KOPT-K1 (cell line): ENCODE measurements at regions not wholly inside any gene's neighbourhood (a gene's known extent, or its start where the extent isn't known, plus 50 kb on each side); places are given as distances from the start of the nearest gene placed in this dataset.
"Not testable (repeated sequence)": the region's sequence is repeated elsewhere in the genome, so short reads cannot be mapped to it uniquely, and the experiment has no call there.

Experiments
- H3K27ac ChIP-seq: fragments of 200-600 bp; sonication (generic); 2 replicates; pipeline ENCODE4 v1.5.1; 2016; ENCODE audit warnings: antibody characterized with exemption, mild to moderate bottlenecking, low read depth, low read length; ENCODE audit not compliant: poor library complexity, severe bottlenecking
- H3K36me3 ChIP-seq: fragments of 200-600 bp; sonication (generic); 2 replicates; pipeline ENCODE4 v1.5.1; 2017; ENCODE audit warnings: antibody characterized with exemption, mild to moderate bottlenecking, low read length, moderate library complexity; ENCODE audit not compliant: insufficient read depth
- H3K9me3 ChIP-seq: fragments of 200-600 bp; sonication (generic); 2 replicates; pipeline ENCODE4 v1.5.1; 2017; ENCODE audit warnings: antibody characterized with exemption, low read length, mild to moderate bottlenecking; ENCODE audit not compliant: insufficient read depth, poor library complexity, severe bottlenecking

DNA sequence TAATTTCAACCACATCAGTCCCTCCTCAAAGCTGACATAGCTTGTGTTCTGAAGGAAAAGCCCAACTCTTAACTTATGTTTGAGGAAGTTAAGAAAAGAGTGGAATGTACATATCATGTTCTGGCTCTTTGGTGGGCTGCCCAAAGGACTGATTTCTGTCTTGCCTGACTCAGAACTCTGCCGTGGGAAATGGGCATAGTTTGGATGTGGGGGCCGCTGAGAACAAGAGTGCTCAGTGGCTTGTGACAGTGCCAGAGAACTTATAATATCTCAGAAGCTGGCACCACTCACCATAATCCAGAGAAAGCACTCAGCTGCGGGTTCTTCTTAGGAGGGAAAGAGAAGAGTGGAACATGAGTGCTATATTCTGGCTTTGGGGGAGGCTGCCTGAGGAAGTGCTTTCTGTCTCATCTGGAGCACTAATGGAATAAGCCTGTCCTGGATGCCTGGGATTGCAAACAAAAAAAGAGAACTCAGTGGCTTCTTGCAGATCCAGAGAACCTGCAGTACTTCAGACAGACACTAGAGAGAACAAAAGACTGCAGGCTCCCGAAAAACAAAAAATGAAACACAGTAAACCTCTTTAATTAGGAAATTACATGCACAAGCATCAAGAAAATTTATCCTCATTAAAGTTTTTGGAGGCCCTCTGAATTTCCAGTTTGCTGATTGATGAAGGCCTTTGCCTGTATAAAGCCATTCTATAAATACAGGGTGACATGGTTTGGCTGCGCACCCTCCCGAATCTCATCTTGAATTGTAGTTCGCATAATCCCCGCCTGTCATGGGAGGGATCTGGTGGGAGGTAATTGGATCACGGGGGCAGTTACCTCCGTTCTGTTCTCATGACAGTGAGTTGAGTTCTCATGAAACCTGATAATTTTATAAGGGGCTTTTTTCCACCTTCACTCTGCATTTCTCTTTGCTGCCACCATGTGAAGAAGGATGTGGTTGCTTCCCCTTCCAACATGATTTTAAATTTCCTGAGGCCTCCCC is 207.0 kb downstream of the DMAC1 start:
- Histone ChIP-seq H3K9me3 (no peaks in the 10 kb centered on the region), H3K27ac (no peak overlapping the region), H3K36me3 (no peaks in the 10 kb centered on the region)

DNA sequence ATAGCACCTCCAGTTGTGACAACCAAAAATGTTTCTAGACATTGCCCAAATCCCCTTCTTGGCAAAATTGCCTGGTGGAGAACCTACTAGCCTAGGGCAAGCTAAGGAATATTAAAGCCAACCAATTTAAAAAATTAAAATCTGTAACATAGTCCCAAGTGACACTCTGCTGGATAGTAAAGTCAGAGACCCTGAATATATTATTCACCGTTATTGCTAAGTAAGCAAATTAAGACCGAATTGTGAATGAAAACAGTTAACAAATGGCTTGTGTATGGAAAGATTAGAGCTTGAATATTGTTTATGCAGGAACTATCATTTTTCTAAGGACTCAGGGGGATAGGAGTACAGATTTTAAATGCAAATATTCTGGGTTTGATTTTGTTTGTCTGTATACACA is 208.1 kb downstream of the DMAC1 start:
- H3K36me3 ChIP-seq: no peaks in the 10 kb centered on the region
- H3K9me3 ChIP-seq: no peaks in the 10 kb centered on the region
- no peak overlapping the region for H3K27ac ChIP-seq

DNA sequence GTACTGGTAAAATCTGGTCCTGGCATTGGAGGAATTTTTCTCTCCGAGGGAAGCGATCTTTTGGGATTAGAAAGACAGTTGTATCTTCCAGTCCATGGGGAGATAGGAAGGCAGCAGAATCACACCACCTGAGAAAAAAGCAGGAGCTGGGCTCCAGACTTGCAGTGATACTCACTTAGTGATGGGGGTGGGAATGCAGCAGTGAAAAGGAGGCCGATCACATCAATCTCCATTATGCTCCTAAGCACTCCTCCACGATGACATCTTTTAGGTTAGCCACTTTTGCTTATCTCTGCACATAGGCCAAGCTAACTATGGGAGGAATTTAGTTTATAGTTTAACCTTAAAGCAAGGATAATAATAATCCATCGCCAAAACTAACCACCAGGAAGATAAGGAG is 219.0 kb downstream of the DMAC1 start:
- H3K36me3 ChIP-seq: no peaks in the 10 kb centered on the region
- no peaks in the 10 kb centered on the region for H3K9me3 ChIP-seq
- no peak overlapping the region for H3K27ac ChIP-seq

GRCh38 chr9:7579351-7579750 is 220.2 kb downstream of the DMAC1 start:
- Histone ChIP-seq H3K9me3 (no peaks in the 10 kb centered on the region), H3K27ac (no peak overlapping the region), H3K36me3 (no peaks in the 10 kb centered on the region)

DNA sequence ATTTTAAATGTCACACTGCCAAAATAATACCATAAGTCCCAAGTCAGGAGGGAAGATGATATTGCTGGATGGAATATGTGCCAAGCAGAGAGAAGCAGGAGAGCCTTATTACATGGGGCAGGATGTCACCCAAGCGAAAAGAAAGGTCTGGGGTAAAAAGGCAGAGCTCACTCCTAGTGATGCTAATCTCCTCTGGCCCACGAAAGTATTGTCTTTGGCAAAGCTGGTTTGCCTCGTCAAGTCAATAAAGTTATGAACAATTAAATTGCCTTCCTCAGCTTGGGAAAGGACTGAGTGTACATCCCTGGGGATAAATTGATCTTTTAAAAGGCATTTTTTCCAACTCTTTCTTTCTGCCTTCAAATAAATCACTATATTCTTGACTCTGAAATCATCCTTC is 220.6 kb downstream of the DMAC1 start:
- Histone ChIP-seq H3K36me3 (no peaks in the 10 kb centered on the region), H3K9me3 (no peaks in the 10 kb centered on the region), H3K27ac (no peak overlapping the region)

GRCh38 chr9:7570107-7570720 is 229.4 kb downstream of the DMAC1 start:
- no peaks in the 10 kb centered on the region for H3K9me3 ChIP-seq
- H3K27ac ChIP-seq: no peak overlapping the region
- H3K36me3 ChIP-seq: no peaks in the 10 kb centered on the region

DNA sequence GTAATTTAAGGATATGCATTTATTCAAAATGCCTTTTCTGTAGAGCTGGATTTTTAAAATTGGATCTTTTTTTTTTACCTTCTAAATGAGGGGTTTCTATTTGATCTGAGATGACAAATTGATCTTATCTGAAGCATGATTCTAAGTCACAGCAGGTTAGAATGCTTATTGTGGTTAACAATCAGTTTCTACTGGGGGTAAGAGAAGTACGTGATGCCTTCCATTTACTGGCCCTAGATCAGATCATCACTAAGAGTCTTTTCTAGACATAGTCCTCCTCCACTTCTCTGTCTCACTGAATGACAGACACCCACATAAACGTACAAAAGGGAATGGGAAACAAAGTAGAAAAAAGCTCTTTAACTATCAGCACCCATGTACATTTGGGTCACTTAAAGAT is 231.9 kb downstream of the DMAC1 start:
- no peak overlapping the region for H3K27ac ChIP-seq
- H3K36me3 ChIP-seq: no peaks in the 10 kb centered on the region
- no peaks in the 10 kb centered on the region for H3K9me3 ChIP-seq

GRCh38 chr9:7561527-7562080 is 238.0 kb downstream of the DMAC1 start:
- Histone ChIP-seq H3K27ac (no peak overlapping the region), H3K36me3 (no peaks in the 10 kb centered on the region), H3K9me3 (no peaks in the 10 kb centered on the region)

DNA sequence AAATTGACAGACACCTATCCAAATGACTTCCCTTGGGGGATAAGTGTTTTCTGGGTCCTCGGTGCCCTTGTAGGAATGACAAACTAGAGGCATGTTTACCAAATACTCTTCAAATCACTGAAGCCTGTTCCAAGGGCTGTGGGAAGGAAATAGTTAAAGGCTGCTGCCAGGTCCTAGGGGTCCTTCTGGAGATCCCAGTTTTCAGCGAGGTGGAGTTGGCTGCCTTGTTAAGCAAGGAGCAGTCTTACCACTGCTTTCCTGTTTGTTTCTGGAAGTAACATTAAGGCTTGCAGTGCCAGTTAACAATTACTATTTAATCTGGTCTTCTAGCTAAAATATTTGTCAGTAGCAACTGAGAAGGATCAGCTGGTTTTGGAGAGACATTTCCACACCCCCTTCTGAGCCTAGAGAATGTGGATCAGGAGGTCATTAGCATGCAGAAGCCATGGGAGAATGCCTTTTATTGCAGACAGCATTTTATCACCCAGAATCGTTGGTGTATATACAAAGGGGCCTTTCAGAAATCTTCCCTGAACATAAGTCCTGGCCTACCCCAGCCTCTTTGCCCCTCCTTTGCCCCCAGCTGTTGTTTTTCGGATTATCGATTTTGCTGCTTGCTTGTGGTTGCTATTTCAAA is 238.8 kb downstream of the DMAC1 start:
- no peak overlapping the region for H3K27ac ChIP-seq
- no peaks in the 10 kb centered on the region for H3K36me3 ChIP-seq
- H3K9me3 ChIP-seq: no peaks in the 10 kb centered on the region

DNA sequence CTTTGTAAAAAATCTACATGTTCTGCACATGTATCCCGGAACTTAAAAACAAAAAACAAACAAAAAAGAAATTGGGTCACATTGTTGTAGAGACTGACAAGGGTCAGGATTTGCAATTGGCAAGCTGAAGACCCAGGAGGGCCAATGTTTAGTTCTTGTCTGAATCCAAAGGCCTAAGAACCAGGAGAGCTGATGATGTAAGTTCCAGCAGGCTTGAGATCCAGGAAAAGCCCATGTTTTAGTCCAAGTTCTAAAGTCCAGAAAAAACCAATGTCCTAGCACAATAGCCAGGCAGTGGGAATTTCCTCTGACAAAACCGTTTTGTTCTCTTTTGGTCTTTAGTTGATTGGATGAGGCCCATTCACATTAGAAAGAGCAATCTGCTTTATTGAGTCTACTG is 244.9 kb downstream of the DMAC1 start:
- Histone ChIP-seq H3K36me3 (no peaks in the 10 kb centered on the region), H3K27ac (no peak overlapping the region), H3K9me3 (no peaks in the 10 kb centered on the region)

GRCh38 chr9:7552706-7553105 is 246.9 kb downstream of the DMAC1 start:
- not testable (repeated sequence) for H3K27ac ChIP-seq, H3K9me3 ChIP-seq, H3K36me3 ChIP-seq

- Histone ChIP-seq H3K36me3 (no peaks in the 10 kb centered on the region), H3K27ac (peak overlapping the region; percentile 16), H3K9me3 (no peaks in the 10 kb centered on the region)
Measured at GRCh38 chr9:7549249-7549648, 250.3 kb downstream of the DMAC1 start.

DNA sequence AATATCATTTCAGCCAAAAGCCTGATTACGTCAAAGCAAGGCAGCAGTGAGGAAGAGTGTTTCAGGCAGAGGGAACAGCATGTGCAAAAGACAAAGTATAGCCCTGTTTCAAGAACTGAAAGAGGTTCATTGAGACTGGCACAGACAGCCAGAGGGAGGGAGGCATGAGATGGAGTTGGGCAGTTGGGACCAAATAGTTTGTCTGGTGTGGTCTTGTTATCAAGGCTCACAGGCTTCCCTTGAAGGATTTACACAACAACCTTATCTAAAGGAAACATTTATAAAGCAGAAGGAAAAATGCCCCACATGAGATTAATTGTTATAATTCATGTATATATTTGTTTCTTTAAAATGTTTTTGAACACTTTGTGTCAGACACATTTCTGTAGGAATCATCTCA is 253.3 kb downstream of the DMAC1 start:
- Histone ChIP-seq H3K36me3 (no peaks in the 10 kb centered on the region), H3K9me3 (no peaks in the 10 kb centered on the region), H3K27ac (no peak overlapping the region)

DNA sequence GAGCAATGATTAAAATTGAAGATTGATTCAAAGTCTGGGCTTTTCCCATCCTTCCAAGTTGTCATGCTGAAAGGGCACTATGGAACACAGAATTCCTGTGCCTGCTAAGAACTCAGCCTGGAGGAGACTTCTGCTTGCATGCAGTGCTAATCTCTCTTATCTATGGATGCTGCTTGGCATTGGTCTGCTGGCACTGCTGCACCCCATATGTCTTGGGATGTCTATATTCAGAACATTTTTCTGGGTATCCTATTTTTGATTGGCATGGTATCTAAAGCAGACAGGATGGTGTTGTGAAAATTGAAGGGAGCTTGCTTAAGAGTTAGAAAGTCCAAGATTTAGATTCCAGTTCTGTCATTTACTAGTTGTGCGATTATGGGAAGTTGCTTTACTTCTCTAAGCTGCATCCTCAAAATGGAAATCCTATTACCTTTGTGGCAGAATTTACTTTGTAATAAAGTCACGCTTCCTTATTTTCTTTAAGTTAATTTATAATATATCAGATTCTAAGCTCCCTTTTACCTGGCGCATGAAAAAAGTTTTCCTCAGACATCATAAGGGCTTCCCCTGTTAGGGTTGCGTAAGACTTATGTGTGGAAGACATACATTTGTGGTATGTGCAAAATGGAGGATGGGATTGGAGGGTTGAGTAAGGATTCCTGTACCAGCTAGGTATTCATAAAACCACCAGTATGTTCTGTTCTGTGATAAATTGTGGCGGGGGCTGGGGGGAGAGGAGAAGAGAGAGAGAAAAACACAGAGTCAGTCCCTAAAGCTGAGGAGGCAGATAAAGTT is 254.0 kb downstream of the DMAC1 start:
- no peak overlapping the region for H3K27ac ChIP-seq
- no peaks in the 10 kb centered on the region for H3K9me3 ChIP-seq
- H3K36me3 ChIP-seq: no peaks in the 10 kb centered on the region
